Chondrocyte (in vitro differentiated cells): ENCODE measurements at regions not wholly inside any gene's neighbourhood (a gene's known extent, or its start where the extent isn't known, plus 50 kb on each side); places are given as distances from the start of the nearest gene placed in this dataset.
"Not testable (repeated sequence)": the region's sequence is repeated elsewhere in the genome, so short reads cannot be mapped to it uniquely, and the experiment has no call there.

ENCODE experiments used
- DNase-seq: peaks from one replicate; pipeline ENCODE4 v3.0.0; 2021; ENCODE audit warnings: mixed read lengths, low spot score
- H3K27ac Mint-ChIP-seq: one replicate; pipeline ENCODE4 v1.8.0; 2021; ENCODE audit warnings: mild to moderate bottlenecking, moderate library complexity, mixed read lengths; ENCODE audit not compliant: unreplicated experiment
- H3K27me3 Mint-ChIP-seq: 2 replicates; pipeline ENCODE4 v1.8.0; 2021; ENCODE audit warnings: low read depth, mixed read lengths
- H3K36me3 Mint-ChIP-seq: 2 replicates; pipeline ENCODE4 v1.8.0; 2021; ENCODE audit warnings: low read depth, mixed read lengths
- H3K4me1 Mint-ChIP-seq: 2 replicates; pipeline ENCODE4 v1.8.0; 2021; ENCODE audit warnings: low read depth, mild to moderate bottlenecking, mixed read lengths
- H3K4me3 Mint-ChIP-seq: one replicate; pipeline ENCODE4 v1.8.0; 2021; ENCODE audit warnings: mild to moderate bottlenecking, moderate library complexity, mixed read lengths; ENCODE audit not compliant: unreplicated experiment
- H3K9me3 Mint-ChIP-seq: 2 replicates; pipeline ENCODE4 v1.8.0; 2021; ENCODE audit warnings: low read depth, mixed read lengths
- CTCF ChIP-seq: fragments of 200-600 bp; sonication (generic); IDR thresholded peaks from 2 replicates; pipeline ENCODE4 v1.5.0; 2021; ENCODE audit warnings: antibody characterized with exemption, mild to moderate bottlenecking, moderate library complexity

- peaks cover 2% of the 10 kb centered on the region for H3K9me3 Mint-ChIP-seq
- no peak overlapping the region for H3K27ac Mint-ChIP-seq
- peaks cover 47% of the 10 kb centered on the region for H3K4me1 Mint-ChIP-seq
- no peak overlapping the region for H3K4me3 Mint-ChIP-seq
- no peaks in the 10 kb centered on the region for H3K36me3 Mint-ChIP-seq
- DNase-seq, result no peak
- no peaks in the 10 kb centered on the region for H3K27me3 Mint-ChIP-seq
- no peak for TF ChIP-seq CTCF
These were observed 185.8 kb upstream of the PRSS1 start for GRCh38 chr7:142563470-142563869.

- no peak overlapping the region for H3K4me3 Mint-ChIP-seq
- H3K27ac Mint-ChIP-seq, result no peak overlapping the region
- no peaks in the 10 kb centered on the region for H3K36me3 Mint-ChIP-seq
- peaks cover 47% of the 10 kb centered on the region for H3K4me1 Mint-ChIP-seq
- TF ChIP-seq CTCF, result no peak
- no peaks in the 10 kb centered on the region for H3K27me3 Mint-ChIP-seq
- H3K9me3 Mint-ChIP-seq, result peaks cover 2% of the 10 kb centered on the region
- no peak for DNase-seq
These were observed 186.6 kb upstream of the PRSS1 start for GRCh38 chr7:142562688-142563087.

GRCh38 chr7:142561396-142561795 lies 187.9 kb upstream of the PRSS1 start:
- DNase-seq, H3K4me3 Mint-ChIP-seq, H3K27ac Mint-ChIP-seq, H3K36me3 Mint-ChIP-seq, H3K27me3 Mint-ChIP-seq, H3K9me3 Mint-ChIP-seq: not testable (repeated sequence)
- H3K4me1 Mint-ChIP-seq, result peaks cover 60% of the 10 kb centered on the region

GRCh38 chr7:142560770-142561169 lies 188.5 kb upstream of the PRSS1 start:
- not testable (repeated sequence) for H3K9me3 Mint-ChIP-seq, H3K4me3 Mint-ChIP-seq, H3K36me3 Mint-ChIP-seq, H3K27me3 Mint-ChIP-seq, DNase-seq, H3K27ac Mint-ChIP-seq
- peaks cover 67% of the 10 kb centered on the region for H3K4me1 Mint-ChIP-seq

- no peak overlapping the region for H3K4me3 Mint-ChIP-seq
- H3K4me1 Mint-ChIP-seq, result peaks cover 68% of the 10 kb centered on the region
- no peaks in the 10 kb centered on the region for H3K36me3 Mint-ChIP-seq
- no peaks in the 10 kb centered on the region for H3K27me3 Mint-ChIP-seq
- peaks cover 2% of the 10 kb centered on the region for H3K9me3 Mint-ChIP-seq
- no peak overlapping the region for H3K27ac Mint-ChIP-seq
- no peak for TF ChIP-seq CTCF
- DNase-seq, result no peak
These were observed 189.1 kb upstream of the PRSS1 start for GRCh38 chr7:142560166-142560565.

- peak; percentile 76 for TF ChIP-seq CTCF
- Mint-ChIP-seq H3K9me3 (peaks cover 2% of the 10 kb centered on the region), H3K27me3 (no peaks in the 10 kb centered on the region), H3K27ac (no peak overlapping the region), H3K36me3 (no peaks in the 10 kb centered on the region), H3K4me1 (peaks cover 67% of the 10 kb centered on the region), H3K4me3 (no peak overlapping the region)
- DNase-seq, result no peak
These were observed 191.2 kb upstream of the PRSS1 start for GRCh38 chr7:142557971-142558582.
